ENCODE measurements at regions not wholly inside any gene's neighbourhood (a gene's known extent, or its start where the extent isn't known, plus 50 kb on each side); places are given as distances from the start of the nearest gene placed in this dataset.

DNA sequence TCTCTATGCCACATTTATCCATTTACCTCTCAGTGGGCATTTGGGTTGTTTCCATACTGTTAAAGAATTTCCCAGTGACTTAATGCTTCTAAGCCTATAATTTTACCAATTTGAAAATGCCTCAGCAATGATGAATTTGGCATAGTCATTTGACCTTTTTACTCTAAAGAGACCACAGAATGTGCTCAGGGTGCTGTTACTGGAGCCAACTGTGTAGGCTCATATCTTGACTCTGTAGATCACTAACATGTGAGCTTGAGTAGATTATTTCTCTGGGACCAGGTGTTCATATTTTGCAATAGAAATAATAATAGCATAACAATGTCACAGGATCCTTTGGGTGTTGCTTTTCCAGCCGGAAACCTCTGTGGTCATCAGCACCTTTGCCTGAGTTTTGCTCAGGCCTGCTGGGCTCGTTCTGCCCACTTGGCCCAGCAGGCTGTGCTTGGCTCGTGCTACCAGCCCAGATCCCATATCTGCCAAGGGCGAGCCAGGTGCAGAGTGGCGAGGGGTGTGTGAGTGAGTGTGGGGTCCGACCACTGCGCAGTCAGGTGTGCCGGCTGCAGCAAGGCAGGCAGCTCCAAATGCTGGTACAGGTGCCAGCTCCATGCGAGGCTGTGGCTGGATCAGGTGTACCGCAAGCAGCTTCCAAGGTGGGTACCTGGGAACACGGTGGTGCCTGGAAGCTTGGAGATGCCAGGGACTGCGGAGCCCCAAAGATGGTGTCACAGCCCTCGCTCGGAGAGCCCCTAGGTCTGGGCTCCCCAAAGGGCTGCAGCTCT is 70.6 kb upstream of the ANK2 start:
- no peak overlapping the region for H3K27ac ChIP-seq (ENCODE audit: extremely low read depth, low read depth, low read length)
- intact Hi-C loops (cut with micrococcal nuclease), result no loop called here
- H3K4me1 ChIP-seq (replicated peaks in 1 of 2; ENCODE audit: control insufficient read depth in 2 of 2, insufficient read depth in 2 of 2, low read length in 2 of 2), result peaks cover 0 to 4% of the 10 kb centered on the region in 2 experiments; a peak in 1 of 5 replicates
- ATAC-seq, result no peak
- no peak for FAIRE-seq
- no peak for DNase-seq (ENCODE audit: extremely low read depth in 1 of 4, low spot score in 3 of 4)
- in situ Hi-C loops (cut with MboI), result no loop called here
- no peaks in the 10 kb centered on the region for H3K9me1 ChIP-seq (ENCODE audit: control insufficient read depth, insufficient read depth, low read length)
- ChIA-PET CTCF (ENCODE audit: low intra/inter-chr PET ratio) (no interaction called here), POLR2A (no interaction called here)
- no peaks in the 10 kb centered on the region for H3K27me3 ChIP-seq (ENCODE audit: control insufficient read depth in 2 of 2, insufficient read depth in 2 of 2, low read length in 2 of 2)
- no peaks in the 10 kb centered on the region for H3K36me3 ChIP-seq (ENCODE audit: control insufficient read depth, insufficient read depth, low read length)
- 2% methylated on average over 13 of the region's 14 CpGs for WGBS (ENCODE audit: insufficient coverage, low coverage, missing lambda C conversion rate)
- no peak overlapping the region for H3K4me2 ChIP-seq (ENCODE audit: insufficient read depth, low read length)
- no peaks in the 10 kb centered on the region for H3K79me2 ChIP-seq (ENCODE audit: control insufficient read depth, insufficient read depth, low read length)
- TF ChIP-seq MIER1 (IDR thresholded peaks at IDR 0.05; ENCODE audit: low read depth) (no peak), DIDO1 (tag; IDR thresholded peaks at IDR 0.05; ENCODE audit: low read depth) (no peak), HNRNPK (IDR thresholded peaks at IDR 0.05; ENCODE audit: low read depth, low read length, poor library complexity, severe bottlenecking) (no peak), ELF2 (CRISPR knock-in tag; IDR thresholded peaks at IDR 0.05) (no peak), MAFG (tag; conservative IDR thresholded peaks at IDR 0.05) (no peak)
- TF ChIP-seq, protein P1, sequence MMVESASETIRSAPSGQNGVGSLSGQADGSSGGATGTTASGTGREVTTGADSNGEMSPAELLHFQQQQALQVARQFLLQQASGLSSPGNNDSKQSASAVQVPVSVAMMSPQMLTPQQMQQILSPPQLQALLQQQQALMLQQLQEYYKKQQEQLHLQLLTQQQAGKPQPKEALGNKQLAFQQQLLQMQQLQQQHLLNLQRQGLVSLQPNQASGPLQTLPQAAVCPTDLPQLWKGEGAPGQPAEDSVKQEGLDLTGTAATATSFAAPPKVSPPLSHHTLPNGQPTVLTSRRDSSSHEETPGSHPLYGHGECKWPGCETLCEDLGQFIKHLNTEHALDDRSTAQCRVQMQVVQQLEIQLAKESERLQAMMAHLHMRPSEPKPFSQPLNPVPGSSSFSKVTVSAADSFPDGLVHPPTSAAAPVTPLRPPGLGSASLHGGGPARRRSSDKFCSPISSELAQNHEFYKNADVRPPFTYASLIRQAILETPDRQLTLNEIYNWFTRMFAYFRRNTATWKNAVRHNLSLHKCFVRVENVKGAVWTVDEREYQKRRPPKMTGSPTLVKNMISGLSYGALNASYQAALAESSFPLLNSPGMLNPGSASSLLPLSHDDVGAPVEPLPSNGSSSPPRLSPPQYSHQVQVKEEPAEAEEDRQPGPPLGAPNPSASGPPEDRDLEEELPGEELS (CRISPR knock-in tag; IDR thresholded peaks at IDR 0.05; ENCODE audit: borderline replicate concordance), result no peak
- no peaks in the 10 kb centered on the region for H4K20me1 ChIP-seq (replicated peaks; ENCODE audit: control insufficient read depth, insufficient read depth, low read length)
- no peak overlapping the region for H2AFZ ChIP-seq (ENCODE audit: low read depth, low read length)
- no peaks in the 10 kb centered on the region for H3K9me3 ChIP-seq (replicated peaks; ENCODE audit: control insufficient read depth, insufficient read depth, low read depth, low read length)
- H3K9ac ChIP-seq (ENCODE audit: insufficient read depth in 1 of 2, low read depth in 2 of 2, low read length in 2 of 2), result no peak overlapping the region
- no peak overlapping the region for H3K4me3 ChIP-seq
- no TSS peak for BruUV-seq (replicated peaks)
